SK-N-SH (cell line): ENCODE measurements at regions not wholly inside any gene's neighbourhood (a gene's known extent, or its start where the extent isn't known, plus 50 kb on each side); places are given as distances from the start of the nearest gene placed in this dataset.

ENCODE experiments used
- CTCF ChIA-PET: fragments of 300-600, 350-600 bp; formaldehyde crosslinking; extraction: SDS; loops from one replicate; lab custom pipeline; 2021; lab: Yijun Ruan, JAX
- POLR2A ChIA-PET: fragments of 350-600 bp; sonication (Branson Sonifier 250); formaldehyde crosslinking; extraction: SDS; loops from one replicate; lab custom pipeline; 2020; ENCODE audit warnings: antibody characterized with exemption, inconsistent platforms; lab: Yijun Ruan, JAX
- DNase-seq: peaks from one replicate; pipeline ENCODE4 v3.0.0; 2012
- H2AFZ ChIP-seq: fragments of 200-600 bp; sonication (generic); 2 replicates; pipeline ENCODE4 v1.8.1; 2016; ENCODE audit warnings: antibody characterized with exemption, mild to moderate bottlenecking, low read depth
- H3F3A ChIP-seq: fragments of 200-600 bp; sonication (generic); replicated peaks from 2 replicates; pipeline ENCODE3; 2016; ENCODE audit warnings: antibody characterized with exemption, mild to moderate bottlenecking; ENCODE audit not compliant: insufficient read depth
- H3K27ac ChIP-seq, 2 experiments: fragments of 200-500 bp in 1 of 2; fragments of 200-600 bp in 1 of 2; sonication (Bioruptor generic) in 1 of 2; sonication (generic), shearing (Covaris generic) in 1 of 2; 2 replicates each; pipeline versions ENCODE4 v1.5.1 to v1.6.1; 2014 to 2016; ENCODE audit warnings: low read depth in 2 of 2, inconsistent platforms in 1 of 2, low read length in 1 of 2, mild to moderate bottlenecking in 1 of 2, mixed read lengths in 1 of 2
- H3K27me3 ChIP-seq: fragments of 200-600 bp; sonication (generic), shearing (Covaris generic); 2 replicates; pipeline ENCODE4 v1.6.1; 2016; ENCODE audit warnings: mixed run types; ENCODE audit not compliant: insufficient read depth
- H3K36me3 ChIP-seq, 2 experiments: fragments of 200-500 bp in 1 of 2; fragments of 200-600 bp in 1 of 2; sonication (Bioruptor generic) in 1 of 2; sonication (generic) in 1 of 2; replicated peaks in 1 of 2; 2 replicates each; pipeline versions ENCODE3 to v1.5.1; 2014 to 2016; ENCODE audit warnings: low read length in 1 of 2, mild to moderate bottlenecking in 1 of 2; ENCODE audit not compliant: insufficient read depth in 2 of 2, control insufficient read depth in 1 of 2
- H3K4me1 ChIP-seq, 2 experiments: fragments of 200-500 bp in 1 of 2; fragments of 200-600 bp in 1 of 2; sonication (Bioruptor generic) in 1 of 2; sonication (generic), shearing (Covaris generic) in 1 of 2; 2 replicates each; pipeline versions ENCODE4 v1.5.1 to v1.6.1; 2014 to 2016; ENCODE audit warnings: low read depth in 1 of 2, low read length in 1 of 2, mixed run types in 1 of 2; ENCODE audit not compliant: insufficient read depth in 2 of 2, control insufficient read depth in 1 of 2
- H3K4me2 ChIP-seq: fragments of 200-600 bp; sonication (generic), shearing (Covaris generic); 2 replicates; pipeline ENCODE4 v1.6.1; 2017; ENCODE audit warnings: mixed run types
- H3K4me3 ChIP-seq, 2 experiments: fragments of 200-500 bp in 1 of 2; fragments of 200-600 bp in 1 of 2; sonication (Bioruptor generic) in 1 of 2; sonication (generic), shearing (Covaris generic) in 1 of 2; 2 replicates each; pipeline versions ENCODE4 v1.5.1 to v1.8.1; 2014 to 2016; ENCODE audit warnings: low read depth in 2 of 2, inconsistent platforms in 1 of 2, low read length in 1 of 2, mild to moderate bottlenecking in 1 of 2, mixed read lengths in 1 of 2, moderate library complexity in 1 of 2
- H3K79me2 ChIP-seq: fragments of 200-600 bp; sonication (generic); 2 replicates; pipeline ENCODE4 v1.8.1; 2017; ENCODE audit warnings: mild to moderate bottlenecking; ENCODE audit not compliant: insufficient read depth
- H3K9ac ChIP-seq: fragments of 200-600 bp; sonication (generic); 2 replicates; pipeline ENCODE4 v1.6.1; 2017; ENCODE audit warnings: mixed run types
- H3K9me2 ChIP-seq: fragments of 200-600 bp; sonication (generic); 2 replicates; pipeline ENCODE4 v1.6.1; 2017; ENCODE audit warnings: mixed run types
- H3K9me3 ChIP-seq: fragments of 200-600 bp; sonication (generic); 2 replicates; pipeline ENCODE4 v1.6.1; 2017; ENCODE audit warnings: mixed run types, mild to moderate bottlenecking, moderate library complexity
- H4K20me1 ChIP-seq: fragments of 200-600 bp; sonication (generic); 2 replicates; pipeline ENCODE4 v1.6.1; 2017; ENCODE audit warnings: mild to moderate bottlenecking, mixed run types; ENCODE audit not compliant: insufficient read depth
- CHD2 ChIP-seq: fragments of 150-350 bp; IDR thresholded peaks from 2 replicates; pipeline ENCODE4 v1.6.1; 2018; ENCODE audit warnings: low read length; ENCODE audit not compliant: partially characterized antibody
- ELF1 ChIP-seq: IDR thresholded peaks from 2 replicates; pipeline ENCODE4 v1.4.0; 2012
- EP300 ChIP-seq, 2 experiments: IDR thresholded peaks; 2 replicates each; pipeline versions ENCODE4 v1.4.0 to v1.6.1; 2012; ENCODE audit warnings: borderline replicate concordance in 1 of 2, low read depth in 1 of 2, low read length in 1 of 2
- FOSL2 ChIP-seq: IDR thresholded peaks from 2 replicates; pipeline ENCODE4 v1.4.0; 2012; ENCODE audit warnings: low read depth, mild to moderate bottlenecking, moderate library complexity, borderline replicate concordance
- FOXM1 ChIP-seq: IDR thresholded peaks from 2 replicates; pipeline ENCODE4 v1.4.0; 2012; ENCODE audit warnings: low read depth, mild to moderate bottlenecking
- GATA2 ChIP-seq: sonication (generic); formaldehyde crosslinking; IDR thresholded peaks from 2 replicates; pipeline ENCODE4 v1.5.0; 2020; ENCODE audit warnings: mild to moderate bottlenecking, missing genetic modification reagents
- JUND ChIP-seq: IDR thresholded peaks from 2 replicates; pipeline ENCODE4 v1.4.0; 2012
- MXI1 ChIP-seq: IDR thresholded peaks from 2 replicates; pipeline ENCODE4 v1.6.1; 2012; ENCODE audit warnings: mild to moderate bottlenecking, low read depth, low read length, improper control_type of control experiment
- POLR2AphosphoS5 ChIP-seq: IDR thresholded peaks from 2 replicates; pipeline ENCODE4 v1.6.1; 2012; ENCODE audit warnings: low read depth, low read length
- RCOR1 ChIP-seq: fragments of 150-350 bp; IDR thresholded peaks from 2 replicates; pipeline ENCODE4 v1.6.1; 2017; ENCODE audit warnings: antibody characterized with exemption, low read length
- RFX5 ChIP-seq: IDR thresholded peaks from 2 replicates; pipeline ENCODE4 v1.6.1; 2012; ENCODE audit warnings: mild to moderate bottlenecking, improper control_type of control experiment, low read length
- RXRA ChIP-seq: IDR thresholded peaks from 2 replicates; pipeline ENCODE4 v1.4.0; 2012; ENCODE audit warnings: low read depth, mild to moderate bottlenecking, borderline replicate concordance
- SIN3A ChIP-seq: IDR thresholded peaks from 2 replicates; pipeline ENCODE4 v1.6.1; 2012; ENCODE audit warnings: low read depth, mild to moderate bottlenecking, low read length, moderate library complexity, borderline replicate concordance
- TAF1 ChIP-seq: IDR thresholded peaks from 2 replicates; pipeline ENCODE4 v1.6.1; 2012; ENCODE audit warnings: low read depth, mild to moderate bottlenecking, low read length, moderate library complexity, borderline replicate concordance
- TEAD4 ChIP-seq: IDR thresholded peaks from 2 replicates; pipeline ENCODE4 v1.4.0; 2012; ENCODE audit warnings: mild to moderate bottlenecking, borderline replicate concordance; ENCODE audit not compliant: insufficient read depth
- WGBS: methylation state at CpG from one replicate; pipeline ENCODE4 v1.1.6; 2017; ENCODE audit warnings: low lambda C conversion rate; 5-methylcytosine and 5-hydroxymethylcytosine counted together
- TF ChIP-seq, protein P1 (sequence below): IDR thresholded peaks from 2 replicates; pipeline ENCODE4 v1.6.1; 2012; ENCODE audit warnings: mild to moderate bottlenecking, low read depth, low read length, moderate library complexity
- TF ChIP-seq, protein P2 (sequence below): IDR thresholded peaks from 2 replicates; pipeline ENCODE4 v1.4.0; 2012; ENCODE audit warnings: low read depth, borderline replicate concordance
- TF ChIP-seq, protein P3 (sequence below): IDR thresholded peaks from 2 replicates; pipeline ENCODE4 v1.4.0; 2012; ENCODE audit warnings: low read depth
- TF ChIP-seq, protein P4 (sequence below): fragments of 200-600 bp; sonication (generic); IDR thresholded peaks from 2 replicates; pipeline ENCODE4 v1.6.1; 2017; ENCODE audit warnings: antibody characterized with exemption, mild to moderate bottlenecking, moderate library complexity

DNA sequence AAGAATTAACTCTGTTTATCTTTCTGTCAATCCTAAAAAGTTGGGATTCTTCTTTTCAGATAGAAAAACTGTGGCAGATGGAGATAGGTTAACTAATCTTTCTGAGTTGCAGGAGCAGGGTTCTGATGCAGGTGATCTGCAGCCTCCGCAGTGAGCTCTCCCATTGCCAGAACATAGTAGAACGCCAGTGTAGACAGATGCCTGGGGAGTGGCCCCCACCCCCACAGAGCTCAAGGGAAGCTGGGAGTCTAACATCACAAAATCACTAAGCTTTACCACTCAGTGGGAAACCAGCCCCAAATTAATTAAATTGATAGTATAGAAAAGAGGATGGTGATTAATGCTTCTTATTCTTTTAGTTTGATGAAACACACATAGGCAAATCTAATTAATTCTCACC is 295.0 kb upstream of the ATP10A start:
- Histone ChIP-seq H3K27ac (no peak overlapping the region), H3K4me1 (peaks cover 0 to 6% of the 10 kb centered on the region in 2 experiments; a peak in 1 of 4 replicates), H3K36me3 (no peaks in the 10 kb centered on the region), H4K20me1 (no peaks in the 10 kb centered on the region), H3K4me3 (no peak overlapping the region), H3K4me2 (no peak overlapping the region), H3K9me2 (no peaks in the 10 kb centered on the region), H3K27me3 (no peaks in the 10 kb centered on the region), H3K9me3 (no peaks in the 10 kb centered on the region), H3K79me2 (no peaks in the 10 kb centered on the region), H3F3A (no peaks in the 10 kb centered on the region)
- WGBS = 57% methylated on average over 2 of the region's 2 CpGs
- no peak for DNase-seq
- POLR2A ChIA-PET = no interaction called here
- no peak for TF ChIP-seq ELF1
- no peak for TF ChIP-seq FOSL2
- TF ChIP-seq, protein P1, sequence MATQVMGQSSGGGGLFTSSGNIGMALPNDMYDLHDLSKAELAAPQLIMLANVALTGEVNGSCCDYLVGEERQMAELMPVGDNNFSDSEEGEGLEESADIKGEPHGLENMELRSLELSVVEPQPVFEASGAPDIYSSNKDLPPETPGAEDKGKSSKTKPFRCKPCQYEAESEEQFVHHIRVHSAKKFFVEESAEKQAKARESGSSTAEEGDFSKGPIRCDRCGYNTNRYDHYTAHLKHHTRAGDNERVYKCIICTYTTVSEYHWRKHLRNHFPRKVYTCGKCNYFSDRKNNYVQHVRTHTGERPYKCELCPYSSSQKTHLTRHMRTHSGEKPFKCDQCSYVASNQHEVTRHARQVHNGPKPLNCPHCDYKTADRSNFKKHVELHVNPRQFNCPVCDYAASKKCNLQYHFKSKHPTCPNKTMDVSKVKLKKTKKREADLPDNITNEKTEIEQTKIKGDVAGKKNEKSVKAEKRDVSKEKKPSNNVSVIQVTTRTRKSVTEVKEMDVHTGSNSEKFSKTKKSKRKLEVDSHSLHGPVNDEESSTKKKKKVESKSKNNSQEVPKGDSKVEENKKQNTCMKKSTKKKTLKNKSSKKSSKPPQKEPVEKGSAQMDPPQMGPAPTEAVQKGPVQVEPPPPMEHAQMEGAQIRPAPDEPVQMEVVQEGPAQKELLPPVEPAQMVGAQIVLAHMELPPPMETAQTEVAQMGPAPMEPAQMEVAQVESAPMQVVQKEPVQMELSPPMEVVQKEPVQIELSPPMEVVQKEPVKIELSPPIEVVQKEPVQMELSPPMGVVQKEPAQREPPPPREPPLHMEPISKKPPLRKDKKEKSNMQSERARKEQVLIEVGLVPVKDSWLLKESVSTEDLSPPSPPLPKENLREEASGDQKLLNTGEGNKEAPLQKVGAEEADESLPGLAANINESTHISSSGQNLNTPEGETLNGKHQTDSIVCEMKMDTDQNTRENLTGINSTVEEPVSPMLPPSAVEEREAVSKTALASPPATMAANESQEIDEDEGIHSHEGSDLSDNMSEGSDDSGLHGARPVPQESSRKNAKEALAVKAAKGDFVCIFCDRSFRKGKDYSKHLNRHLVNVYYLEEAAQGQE = no peak
- no peak for TF ChIP-seq JUND
- TF ChIP-seq EP300 (IDR thresholded peaks at IDR 0.05; ENCODE audit: borderline replicate concordance in 1 of 2, low read depth in 1 of 2, low read length in 1 of 2) = no peak
- no peak for TF ChIP-seq CHD2
- TF ChIP-seq, protein P2, sequence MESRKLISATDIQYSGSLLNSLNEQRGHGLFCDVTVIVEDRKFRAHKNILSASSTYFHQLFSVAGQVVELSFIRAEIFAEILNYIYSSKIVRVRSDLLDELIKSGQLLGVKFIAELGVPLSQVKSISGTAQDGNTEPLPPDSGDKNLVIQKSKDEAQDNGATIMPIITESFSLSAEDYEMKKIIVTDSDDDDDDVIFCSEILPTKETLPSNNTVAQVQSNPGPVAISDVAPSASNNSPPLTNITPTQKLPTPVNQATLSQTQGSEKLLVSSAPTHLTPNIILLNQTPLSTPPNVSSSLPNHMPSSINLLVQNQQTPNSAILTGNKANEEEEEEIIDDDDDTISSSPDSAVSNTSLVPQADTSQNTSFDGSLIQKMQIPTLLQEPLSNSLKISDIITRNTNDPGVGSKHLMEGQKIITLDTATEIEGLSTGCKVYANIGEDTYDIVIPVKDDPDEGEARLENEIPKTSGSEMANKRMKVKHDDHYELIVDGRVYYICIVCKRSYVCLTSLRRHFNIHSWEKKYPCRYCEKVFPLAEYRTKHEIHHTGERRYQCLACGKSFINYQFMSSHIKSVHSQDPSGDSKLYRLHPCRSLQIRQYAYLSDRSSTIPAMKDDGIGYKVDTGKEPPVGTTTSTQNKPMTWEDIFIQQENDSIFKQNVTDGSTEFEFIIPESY = no peak
- TF ChIP-seq SIN3A = no peak
- TF ChIP-seq, protein P3, sequence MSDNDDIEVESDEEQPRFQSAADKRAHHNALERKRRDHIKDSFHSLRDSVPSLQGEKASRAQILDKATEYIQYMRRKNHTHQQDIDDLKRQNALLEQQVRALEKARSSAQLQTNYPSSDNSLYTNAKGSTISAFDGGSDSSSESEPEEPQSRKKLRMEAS = no peak
- no peak for TF ChIP-seq GATA2 (CRISPR knock-in tag)
- TF ChIP-seq MXI1 = no peak
- no peak for TF ChIP-seq TEAD4
- TF ChIP-seq POLR2AphosphoS5 = no peak
- no peak for TF ChIP-seq RXRA
- TF ChIP-seq, protein P4, sequence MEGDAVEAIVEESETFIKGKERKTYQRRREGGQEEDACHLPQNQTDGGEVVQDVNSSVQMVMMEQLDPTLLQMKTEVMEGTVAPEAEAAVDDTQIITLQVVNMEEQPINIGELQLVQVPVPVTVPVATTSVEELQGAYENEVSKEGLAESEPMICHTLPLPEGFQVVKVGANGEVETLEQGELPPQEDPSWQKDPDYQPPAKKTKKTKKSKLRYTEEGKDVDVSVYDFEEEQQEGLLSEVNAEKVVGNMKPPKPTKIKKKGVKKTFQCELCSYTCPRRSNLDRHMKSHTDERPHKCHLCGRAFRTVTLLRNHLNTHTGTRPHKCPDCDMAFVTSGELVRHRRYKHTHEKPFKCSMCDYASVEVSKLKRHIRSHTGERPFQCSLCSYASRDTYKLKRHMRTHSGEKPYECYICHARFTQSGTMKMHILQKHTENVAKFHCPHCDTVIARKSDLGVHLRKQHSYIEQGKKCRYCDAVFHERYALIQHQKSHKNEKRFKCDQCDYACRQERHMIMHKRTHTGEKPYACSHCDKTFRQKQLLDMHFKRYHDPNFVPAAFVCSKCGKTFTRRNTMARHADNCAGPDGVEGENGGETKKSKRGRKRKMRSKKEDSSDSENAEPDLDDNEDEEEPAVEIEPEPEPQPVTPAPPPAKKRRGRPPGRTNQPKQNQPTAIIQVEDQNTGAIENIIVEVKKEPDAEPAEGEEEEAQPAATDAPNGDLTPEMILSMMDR = no peak
- TF ChIP-seq FOXM1 = no peak
- TF ChIP-seq RFX5 = no peak
- TF ChIP-seq RCOR1 = no peak
- no peak for TF ChIP-seq TAF1
- TF ChIP-seq, all 33 proteins: peak for 0
- CTCF ChIA-PET = no interaction called here
- Histone ChIP-seq H3K9ac (no peak overlapping the region), H2AFZ (no peak overlapping the region)
